ENCODE measurements at regions not wholly inside any gene's neighbourhood (a gene's known extent, or its start where the extent isn't known, plus 50 kb on each side); places are given as distances from the start of the nearest gene placed in this dataset.
"Not testable (repeated sequence)": the region's sequence is repeated elsewhere in the genome, so short reads cannot be mapped to it uniquely, and the experiment has no call there.

GRCh38 chr13:74264333-74264732 is 130.1 kb upstream of the KLF12 start:
- DNase-seq (ENCODE audit: low read depth in 1 of 2, low spot score in 1 of 2) = no peak

GRCh38 chr13:74260420-74260819 is 126.2 kb upstream of the KLF12 start:
- not testable (repeated sequence) for DNase-seq (ENCODE audit: low read depth in 1 of 2, low spot score in 1 of 2)

GRCh38 chr13:74259641-74260040 is 125.4 kb upstream of the KLF12 start:
- DNase-seq (ENCODE audit: low read depth in 1 of 2, low spot score in 1 of 2) = no peak

- no peak for DNase-seq (ENCODE audit: low read depth in 1 of 2, low spot score in 1 of 2)
Measured at GRCh38 chr13:74258961-74259360, 124.8 kb upstream of the KLF12 start.

- no peak for DNase-seq (ENCODE audit: low read depth in 1 of 2, low spot score in 1 of 2)
Measured at GRCh38 chr13:74256969-74257368, 122.8 kb upstream of the KLF12 start.

- DNase-seq (ENCODE audit: low read depth in 1 of 2, low spot score in 1 of 2) = no peak
Measured at GRCh38 chr13:74253161-74253560, 119.0 kb upstream of the KLF12 start.

GRCh38 chr13:74251778-74252519 is 117.7 kb upstream of the KLF12 start:
- no peak for DNase-seq (ENCODE audit: low read depth in 1 of 2, low spot score in 1 of 2)

- no peak for DNase-seq (ENCODE audit: low read depth in 1 of 2, low spot score in 1 of 2)
Measured at GRCh38 chr13:74250738-74251190, 116.6 kb upstream of the KLF12 start.

GRCh38 chr13:74248477-74248876 is 114.3 kb upstream of the KLF12 start:
- DNase-seq (ENCODE audit: low read depth in 1 of 2, low spot score in 1 of 2) = no peak

GRCh38 chr13:74246487-74246886 is 112.3 kb upstream of the KLF12 start:
- no peak for DNase-seq (ENCODE audit: low read depth in 1 of 2, low spot score in 1 of 2)

- DNase-seq (ENCODE audit: low read depth in 1 of 2, low spot score in 1 of 2) = no peak
Measured at GRCh38 chr13:74243637-74244526, 109.7 kb upstream of the KLF12 start.

- DNase-seq (ENCODE audit: low read depth in 1 of 2, low spot score in 1 of 2) = not testable (repeated sequence)
Measured at GRCh38 chr13:74241343-74241742, 107.1 kb upstream of the KLF12 start.

GRCh38 chr13:74230984-74231501 is 96.8 kb upstream of the KLF12 start:
- DNase-seq (ENCODE audit: low read depth in 1 of 2, low spot score in 1 of 2) = no peak

- DNase-seq (ENCODE audit: low read depth in 1 of 2, low spot score in 1 of 2) = no peak
Measured at GRCh38 chr13:74229242-74229641, 95.0 kb upstream of the KLF12 start.

GRCh38 chr13:74227476-74228158 is 93.4 kb upstream of the KLF12 start:
- DNase-seq (ENCODE audit: low read depth in 1 of 2, low spot score in 1 of 2) = no peak

- DNase-seq (ENCODE audit: low read depth in 1 of 2, low spot score in 1 of 2) = no peak
Measured at GRCh38 chr13:74226791-74227475, 92.7 kb upstream of the KLF12 start.

GRCh38 chr13:74221752-74222151 is 87.5 kb upstream of the KLF12 start:
- no peak for DNase-seq (ENCODE audit: low read depth in 1 of 2, low spot score in 1 of 2)

GRCh38 chr13:74219566-74219965 is 85.4 kb upstream of the KLF12 start:
- DNase-seq (ENCODE audit: low read depth in 1 of 2, low spot score in 1 of 2) = no peak

GRCh38 chr13:74218291-74218690 is 84.1 kb upstream of the KLF12 start:
- no peak for DNase-seq (ENCODE audit: low read depth in 1 of 2, low spot score in 1 of 2)

GRCh38 chr13:74217811-74218210 is 83.6 kb upstream of the KLF12 start:
- no peak for DNase-seq (ENCODE audit: low read depth in 1 of 2, low spot score in 1 of 2)

GRCh38 chr13:74215420-74215819 is 81.2 kb upstream of the KLF12 start:
- no peak for DNase-seq (ENCODE audit: low read depth in 1 of 2, low spot score in 1 of 2)

All from activated CD4-positive, alpha-beta T cell treated with anti-CD3 and anti-CD28 coated beads, Interleukin-2, amount 50 U/mL, for 24 hours (primary cell).